ENCODE measurements at regions not wholly inside any gene's neighbourhood (a gene's known extent, or its start where the extent isn't known, plus 50 kb on each side); places are given as distances from the start of the nearest gene placed in this dataset.
"Not testable (repeated sequence)": the region's sequence is repeated elsewhere in the genome, so short reads cannot be mapped to it uniquely, and the experiment has no call there.

DNA sequence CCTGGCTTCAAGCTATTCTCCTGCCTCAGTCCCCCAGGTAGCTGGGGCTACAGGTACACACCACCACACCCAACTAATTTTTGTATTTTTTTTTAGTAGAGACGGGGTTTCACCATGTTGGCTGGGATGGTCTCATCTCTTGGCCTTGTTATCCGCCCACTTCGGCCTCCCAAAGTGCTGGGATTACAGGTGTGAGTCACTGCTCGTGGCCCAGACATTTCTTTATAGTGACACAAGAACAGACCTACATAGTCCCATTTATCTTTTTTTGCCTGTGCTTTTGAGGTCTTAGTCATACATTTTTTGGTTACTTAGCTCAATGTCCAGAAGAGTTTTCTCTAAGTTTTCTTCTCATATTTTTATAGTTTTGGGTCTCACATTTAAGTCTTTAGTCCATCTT lies 247.4 kb downstream of the SYT10 start:
- DNase-seq: no peak
- Histone ChIP-seq H3K27ac (no peak overlapping the region), H3K4me3 (ENCODE audit: low read depth, low read length) (no peak overlapping the region), H3K27me3 (ENCODE audit: insufficient read depth, low read depth, severe bottlenecking) (peaks cover 4% of the 10 kb centered on the region), H3K36me3 (no peaks in the 10 kb centered on the region), H3K9me3 (ENCODE audit: severe bottlenecking) (no peaks in the 10 kb centered on the region)
- TF ChIP-seq, protein P1, sequence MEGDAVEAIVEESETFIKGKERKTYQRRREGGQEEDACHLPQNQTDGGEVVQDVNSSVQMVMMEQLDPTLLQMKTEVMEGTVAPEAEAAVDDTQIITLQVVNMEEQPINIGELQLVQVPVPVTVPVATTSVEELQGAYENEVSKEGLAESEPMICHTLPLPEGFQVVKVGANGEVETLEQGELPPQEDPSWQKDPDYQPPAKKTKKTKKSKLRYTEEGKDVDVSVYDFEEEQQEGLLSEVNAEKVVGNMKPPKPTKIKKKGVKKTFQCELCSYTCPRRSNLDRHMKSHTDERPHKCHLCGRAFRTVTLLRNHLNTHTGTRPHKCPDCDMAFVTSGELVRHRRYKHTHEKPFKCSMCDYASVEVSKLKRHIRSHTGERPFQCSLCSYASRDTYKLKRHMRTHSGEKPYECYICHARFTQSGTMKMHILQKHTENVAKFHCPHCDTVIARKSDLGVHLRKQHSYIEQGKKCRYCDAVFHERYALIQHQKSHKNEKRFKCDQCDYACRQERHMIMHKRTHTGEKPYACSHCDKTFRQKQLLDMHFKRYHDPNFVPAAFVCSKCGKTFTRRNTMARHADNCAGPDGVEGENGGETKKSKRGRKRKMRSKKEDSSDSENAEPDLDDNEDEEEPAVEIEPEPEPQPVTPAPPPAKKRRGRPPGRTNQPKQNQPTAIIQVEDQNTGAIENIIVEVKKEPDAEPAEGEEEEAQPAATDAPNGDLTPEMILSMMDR (IDR thresholded peaks at IDR 0.05; ENCODE audit: low read depth, low read length): no peak

- Histone ChIP-seq H3K27ac (no peak overlapping the region), H3K36me3 (no peaks in the 10 kb centered on the region), H3K9me3 (ENCODE audit: severe bottlenecking) (no peaks in the 10 kb centered on the region), H3K4me3 (ENCODE audit: low read depth, low read length) (no peak overlapping the region), H3K27me3 (ENCODE audit: insufficient read depth, low read depth, severe bottlenecking) (peaks cover 10% of the 10 kb centered on the region)
- no peak for DNase-seq
- TF ChIP-seq, protein P1 (IDR thresholded peaks at IDR 0.05; ENCODE audit: low read depth, low read length): no peak
These were observed 252.2 kb downstream of the SYT10 start for GRCh38 chr12:33187409-33187808.

DNA sequence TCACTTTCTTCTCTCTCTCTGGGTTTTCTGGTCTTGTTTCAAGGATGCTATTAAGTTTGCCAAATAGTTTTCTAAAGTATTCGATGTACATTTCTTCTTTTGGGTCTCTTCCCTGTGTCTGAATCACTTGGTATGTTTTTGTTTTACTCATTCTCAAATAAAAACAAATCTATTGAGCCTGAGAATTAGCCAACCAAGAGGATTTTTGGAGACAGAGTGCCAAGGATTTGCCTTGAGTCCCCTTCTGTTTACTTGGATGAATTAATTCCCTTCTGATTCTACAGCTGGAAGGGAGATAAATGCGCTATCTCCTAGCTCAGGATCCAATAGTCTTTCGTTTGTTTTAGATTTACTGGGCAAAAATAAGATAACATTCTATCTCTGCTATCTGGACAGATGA lies 255.5 kb downstream of the SYT10 start:
- Histone ChIP-seq H3K27ac (no peak overlapping the region), H3K27me3 (ENCODE audit: insufficient read depth, low read depth, severe bottlenecking) (peaks cover 6% of the 10 kb centered on the region), H3K4me3 (ENCODE audit: low read depth, low read length) (no peak overlapping the region), H3K9me3 (ENCODE audit: severe bottlenecking) (no peaks in the 10 kb centered on the region), H3K36me3 (no peaks in the 10 kb centered on the region)
- no peak for DNase-seq
- TF ChIP-seq, protein P1 (IDR thresholded peaks at IDR 0.05; ENCODE audit: low read depth, low read length): no peak

- Histone ChIP-seq H3K36me3 (no peaks in the 10 kb centered on the region), H3K4me3 (ENCODE audit: low read depth, low read length) (no peak overlapping the region), H3K27ac (no peak overlapping the region), H3K27me3 (ENCODE audit: insufficient read depth, low read depth, severe bottlenecking) (peaks cover 9% of the 10 kb centered on the region), H3K9me3 (ENCODE audit: severe bottlenecking) (no peaks in the 10 kb centered on the region)
- TF ChIP-seq, protein P1 (IDR thresholded peaks at IDR 0.05; ENCODE audit: low read depth, low read length): no peak
- no peak for DNase-seq
These were observed 257.1 kb downstream of the SYT10 start for GRCh38 chr12:33182485-33182884.

- no peaks in the 10 kb centered on the region for H3K9me3 ChIP-seq (ENCODE audit: severe bottlenecking)
- no peak for DNase-seq
- H3K27ac ChIP-seq: no peak overlapping the region
- peaks cover 9% of the 10 kb centered on the region for H3K27me3 ChIP-seq (ENCODE audit: insufficient read depth, low read depth, severe bottlenecking)
- H3K36me3 ChIP-seq: no peaks in the 10 kb centered on the region
- TF ChIP-seq, protein P1 (IDR thresholded peaks at IDR 0.05; ENCODE audit: low read depth, low read length): no peak
- H3K4me3 ChIP-seq (ENCODE audit: low read depth, low read length): no peak overlapping the region
These were observed 258.7 kb downstream of the SYT10 start for GRCh38 chr12:33180918-33181317.

GRCh38 chr12:33166260-33166659 lies 269.7 kb upstream of the PKP2 start:
- not testable (repeated sequence) for DNase-seq; H3K9me3 ChIP-seq (ENCODE audit: severe bottlenecking); H3K27ac ChIP-seq; H3K4me3 ChIP-seq (ENCODE audit: low read depth, low read length); H3K36me3 ChIP-seq
- peaks cover 11% of the 10 kb centered on the region for H3K27me3 ChIP-seq (ENCODE audit: insufficient read depth, low read depth, severe bottlenecking)

Measured in WERI-Rb-1 (cell line).